GM23338 (cell line): ENCODE measurements at regions not wholly inside any gene's neighbourhood (a gene's known extent, or its start where the extent isn't known, plus 50 kb on each side); places are given as distances from the start of the nearest gene placed in this dataset.

Experiments used
- ATAC-seq: fragments of 200-7000 bp; cut with Tn5 transposase; 3 replicates; pipeline ENCODE4 v1.9.1; 2020
- DNase-seq: peaks from one replicate; pipeline ENCODE4 v3.0.0-alpha.2; 2015; ENCODE audit warnings: low spot score
- H2AFZ ChIP-seq: fragments of 200-600 bp; sonication (generic); 2 replicates; pipeline ENCODE4 v1.8.0; 2016; ENCODE audit warnings: antibody characterized with exemption, mild to moderate bottlenecking, moderate library complexity
- H3F3A ChIP-seq: fragments of 200-600 bp; sonication (generic); replicated peaks from 2 replicates; pipeline ENCODE4 v1.8.0; 2017; ENCODE audit warnings: antibody characterized with exemption, mixed run types, low read depth
- H3K27ac ChIP-seq: fragments of 200-600 bp; sonication (generic); 2 replicates; pipeline ENCODE4 v1.6.1; 2016; ENCODE audit warnings: low read depth
- H3K27me3 ChIP-seq: fragments of 200-600 bp; sonication (generic); 2 replicates; pipeline ENCODE4 v1.8.0; 2016; ENCODE audit warnings: mild to moderate bottlenecking, mixed run types, moderate library complexity; ENCODE audit not compliant: insufficient read depth
- H3K36me3 ChIP-seq: fragments of 200-600 bp; sonication (generic); 2 replicates; pipeline ENCODE4 v1.8.0; 2016; ENCODE audit warnings: mild to moderate bottlenecking; ENCODE audit not compliant: insufficient read depth
- H3K4me1 ChIP-seq: fragments of 200-600 bp; sonication (generic); 2 replicates; pipeline ENCODE4 v1.8.0; 2016; ENCODE audit warnings: mild to moderate bottlenecking, moderate library complexity; ENCODE audit not compliant: insufficient read depth
- H3K4me2 ChIP-seq: fragments of 200-600 bp; sonication (generic); 2 replicates; pipeline ENCODE4 v1.7.1; 2017; ENCODE audit warnings: mixed run types
- H3K4me3 ChIP-seq: fragments of 200-600 bp; sonication (generic); 2 replicates; pipeline ENCODE4 v1.6.1; 2016; ENCODE audit warnings: mixed run types
- H3K79me2 ChIP-seq: fragments of 200-600 bp; sonication (generic); replicated peaks from 2 replicates; pipeline ENCODE4 v1.8.0; 2017; ENCODE audit warnings: mild to moderate bottlenecking; ENCODE audit not compliant: insufficient read depth
- H3K9me2 ChIP-seq: fragments of 200-600 bp; sonication (generic); 2 replicates; pipeline ENCODE4 v1.8.0; 2017; ENCODE audit not compliant: insufficient read depth
- H4K20me1 ChIP-seq: fragments of 200-600 bp; sonication (generic); replicated peaks from 2 replicates; pipeline ENCODE4 v1.8.0; 2017; ENCODE audit warnings: mild to moderate bottlenecking; ENCODE audit not compliant: insufficient read depth
- H3K27ac Mint-ChIP-seq: 2 replicates; pipeline ENCODE4 v1.8.0; 2020; ENCODE audit warnings: inconsistent platforms, mild to moderate bottlenecking, moderate library complexity, mixed read lengths
- H3K27me3 Mint-ChIP-seq: 3 replicates; pipeline ENCODE4 v1.8.0; 2022; ENCODE audit warnings: low read depth, mild to moderate bottlenecking, moderate library complexity, mixed read lengths, inconsistent platforms; ENCODE audit not compliant: insufficient read depth, poor library complexity
- H3K36me3 Mint-ChIP-seq: 3 replicates; pipeline ENCODE4 v1.8.0; 2021; ENCODE audit warnings: low read depth, mild to moderate bottlenecking, inconsistent platforms, moderate library complexity, mixed read lengths
- H3K4me1 Mint-ChIP-seq: 3 replicates; pipeline ENCODE4 v1.8.0; 2020; ENCODE audit warnings: mild to moderate bottlenecking, inconsistent platforms, mixed read lengths
- H3K4me3 Mint-ChIP-seq: 3 replicates; pipeline ENCODE4 v1.8.0; 2021; ENCODE audit warnings: moderate library complexity, mild to moderate bottlenecking, inconsistent platforms, mixed read lengths
- H3K9me3 Mint-ChIP-seq: 3 replicates; pipeline ENCODE4 v1.8.0; 2020; ENCODE audit warnings: moderate library complexity, mild to moderate bottlenecking, inconsistent platforms, mixed read lengths
- CREB1 ChIP-seq: fragments of 250-450 bp; sonication (Bioruptor Pico); IDR thresholded peaks from 2 replicates; pipeline ENCODE4 v1.5.0; 2020; ENCODE audit warnings: low read depth, mild to moderate bottlenecking, moderate library complexity
- EZH2 ChIP-seq: fragments of 200-600 bp; sonication (generic); IDR thresholded peaks from one replicate; pipeline ENCODE4 v1.8.0; 2017; ENCODE audit warnings: antibody characterized with exemption, mild to moderate bottlenecking, low read depth; ENCODE audit not compliant: unreplicated experiment
- JUNB ChIP-seq: IDR thresholded peaks from one replicate; pipeline ENCODE4 v1.6.1; 2016; ENCODE audit warnings: antibody characterized with exemption; ENCODE audit not compliant: unreplicated experiment
- NANOG ChIP-seq: IDR thresholded peaks from 2 replicates; pipeline ENCODE4 v1.6.1; 2016; ENCODE audit warnings: antibody characterized with exemption, borderline replicate concordance
- POLR2AphosphoS5 ChIP-seq: IDR thresholded peaks from 2 replicates; pipeline ENCODE4 v1.6.1; 2016; ENCODE audit warnings: antibody characterized with exemption, low read depth
- STAT1 ChIP-seq: IDR thresholded peaks from one replicate; pipeline ENCODE4 v1.6.1; 2016; ENCODE audit warnings: antibody characterized with exemption; ENCODE audit not compliant: unreplicated experiment
- ZNF114 ChIP-seq: fragments of 250-450 bp; sonication (Bioruptor Pico); IDR thresholded peaks from 2 replicates; pipeline ENCODE4 v1.5.0; 2020; ENCODE audit warnings: mild to moderate bottlenecking, moderate library complexity
- ZNF331 ChIP-seq: fragments of 250-450 bp; sonication (Bioruptor Pico); IDR thresholded peaks from 2 replicates; pipeline ENCODE4 v1.5.0; 2020; ENCODE audit warnings: low read depth, mild to moderate bottlenecking, moderate library complexity
- TF ChIP-seq, protein P1 (sequence below), 2 experiments: fragments of 200-600 bp in 1 of 2; sonication (generic) in 1 of 2; conservative IDR thresholded peaks; 2 replicates each; pipeline versions ENCODE4 v1.5.1 to v1.6.1; 2016 to 2017; ENCODE audit warnings: antibody characterized with exemption in 2 of 2, low read depth in 2 of 2, mild to moderate bottlenecking in 2 of 2, moderate library complexity in 1 of 2
- TF ChIP-seq, protein P2 (sequence below): IDR thresholded peaks from 2 replicates; pipeline ENCODE4 v1.6.1; 2016; ENCODE audit warnings: antibody characterized with exemption
- TF ChIP-seq, protein P3 (sequence below): fragments of 250-450 bp; sonication (Bioruptor Pico); IDR thresholded peaks from 2 replicates; pipeline ENCODE4 v1.5.0; 2020; ENCODE audit warnings: mild to moderate bottlenecking, moderate library complexity

DNA sequence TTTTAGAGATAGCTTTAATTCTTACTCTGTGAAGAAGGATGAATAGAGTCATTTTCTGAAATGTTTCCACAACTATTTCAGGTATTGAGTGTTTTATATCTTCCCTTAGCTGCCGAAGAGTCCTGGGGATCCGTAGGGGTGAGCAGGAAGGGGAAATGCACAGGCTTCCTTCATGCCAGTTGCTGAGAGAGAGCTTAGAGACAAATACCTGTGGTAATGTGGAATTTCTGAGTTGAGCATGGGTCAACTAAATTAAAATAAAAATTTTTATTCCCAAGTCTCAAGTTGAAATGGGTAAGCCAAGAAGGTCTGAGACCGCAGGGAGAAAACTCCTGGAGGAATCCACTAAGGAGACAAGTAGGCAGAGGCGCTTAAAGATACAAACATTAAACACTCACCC lies 185.7 kb downstream of the DAD1 start (continued):
- TF ChIP-seq, protein P1, sequence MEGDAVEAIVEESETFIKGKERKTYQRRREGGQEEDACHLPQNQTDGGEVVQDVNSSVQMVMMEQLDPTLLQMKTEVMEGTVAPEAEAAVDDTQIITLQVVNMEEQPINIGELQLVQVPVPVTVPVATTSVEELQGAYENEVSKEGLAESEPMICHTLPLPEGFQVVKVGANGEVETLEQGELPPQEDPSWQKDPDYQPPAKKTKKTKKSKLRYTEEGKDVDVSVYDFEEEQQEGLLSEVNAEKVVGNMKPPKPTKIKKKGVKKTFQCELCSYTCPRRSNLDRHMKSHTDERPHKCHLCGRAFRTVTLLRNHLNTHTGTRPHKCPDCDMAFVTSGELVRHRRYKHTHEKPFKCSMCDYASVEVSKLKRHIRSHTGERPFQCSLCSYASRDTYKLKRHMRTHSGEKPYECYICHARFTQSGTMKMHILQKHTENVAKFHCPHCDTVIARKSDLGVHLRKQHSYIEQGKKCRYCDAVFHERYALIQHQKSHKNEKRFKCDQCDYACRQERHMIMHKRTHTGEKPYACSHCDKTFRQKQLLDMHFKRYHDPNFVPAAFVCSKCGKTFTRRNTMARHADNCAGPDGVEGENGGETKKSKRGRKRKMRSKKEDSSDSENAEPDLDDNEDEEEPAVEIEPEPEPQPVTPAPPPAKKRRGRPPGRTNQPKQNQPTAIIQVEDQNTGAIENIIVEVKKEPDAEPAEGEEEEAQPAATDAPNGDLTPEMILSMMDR (conservative IDR thresholded peaks at IDR 0.05; ENCODE audit: low read depth in 2 of 2): no peak
- TF ChIP-seq STAT1 (no peak), CREB1 (CRISPR knock-in tag) (no peak)
- TF ChIP-seq, protein P2, sequence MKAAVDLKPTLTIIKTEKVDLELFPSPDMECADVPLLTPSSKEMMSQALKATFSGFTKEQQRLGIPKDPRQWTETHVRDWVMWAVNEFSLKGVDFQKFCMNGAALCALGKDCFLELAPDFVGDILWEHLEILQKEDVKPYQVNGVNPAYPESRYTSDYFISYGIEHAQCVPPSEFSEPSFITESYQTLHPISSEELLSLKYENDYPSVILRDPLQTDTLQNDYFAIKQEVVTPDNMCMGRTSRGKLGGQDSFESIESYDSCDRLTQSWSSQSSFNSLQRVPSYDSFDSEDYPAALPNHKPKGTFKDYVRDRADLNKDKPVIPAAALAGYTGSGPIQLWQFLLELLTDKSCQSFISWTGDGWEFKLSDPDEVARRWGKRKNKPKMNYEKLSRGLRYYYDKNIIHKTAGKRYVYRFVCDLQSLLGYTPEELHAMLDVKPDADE: no peak

DNA sequence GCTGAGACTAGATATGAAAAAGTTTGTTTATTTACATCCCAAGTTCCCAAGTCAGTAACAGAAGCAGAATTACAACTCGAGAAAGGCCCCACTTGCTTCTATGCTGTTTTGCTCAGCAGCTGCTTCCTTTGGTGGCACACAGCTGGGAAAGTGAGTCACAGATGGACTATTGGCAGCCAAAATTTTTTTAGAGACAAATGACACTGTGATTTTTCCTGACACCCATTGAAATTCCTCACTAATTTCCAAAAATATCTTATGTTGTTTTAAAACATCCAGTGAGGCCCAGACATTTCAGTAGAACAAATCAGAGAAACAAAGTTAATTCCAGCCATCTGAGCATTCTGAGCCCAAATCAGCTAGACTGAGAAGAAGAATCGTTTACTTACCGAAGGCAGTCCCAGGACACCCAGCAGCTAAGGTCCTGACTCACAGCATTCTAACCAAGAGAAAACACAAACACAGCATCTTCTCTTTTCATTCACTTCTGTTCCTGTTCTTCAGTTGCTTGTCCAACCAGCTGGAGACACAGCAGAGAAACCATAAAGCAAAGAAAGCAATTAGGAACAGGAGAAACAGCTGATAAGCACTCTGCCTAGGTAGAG lies 188.3 kb downstream of the DAD1 start:
- Mint-ChIP-seq H3K9me3 (no peaks in the 10 kb centered on the region), H3K27ac (no peak overlapping the region), H3K36me3 (no peaks in the 10 kb centered on the region), H3K4me1 (no peaks in the 10 kb centered on the region), H3K27me3 (peaks cover 3% of the 10 kb centered on the region), H3K4me3 (no peak overlapping the region)
- no peak overlapping the region for H3K27ac ChIP-seq
- H2AFZ ChIP-seq: no peak overlapping the region
- DNase-seq (no peak), ATAC-seq (no peak)
- no peaks in the 10 kb centered on the region for H3F3A ChIP-seq
- H3K4me2 ChIP-seq: no peak overlapping the region
- no peak overlapping the region for H3K4me3 ChIP-seq
- H3K79me2 ChIP-seq: no peaks in the 10 kb centered on the region
- H3K9me2 ChIP-seq: no peaks in the 10 kb centered on the region
- H4K20me1 ChIP-seq: no peaks in the 10 kb centered on the region
- H3K4me1 ChIP-seq: no peaks in the 10 kb centered on the region
- no peaks in the 10 kb centered on the region for H3K27me3 ChIP-seq
- no peaks in the 10 kb centered on the region for H3K36me3 ChIP-seq
- no peak for TF ChIP-seq POLR2AphosphoS5
- TF ChIP-seq, protein P3, sequence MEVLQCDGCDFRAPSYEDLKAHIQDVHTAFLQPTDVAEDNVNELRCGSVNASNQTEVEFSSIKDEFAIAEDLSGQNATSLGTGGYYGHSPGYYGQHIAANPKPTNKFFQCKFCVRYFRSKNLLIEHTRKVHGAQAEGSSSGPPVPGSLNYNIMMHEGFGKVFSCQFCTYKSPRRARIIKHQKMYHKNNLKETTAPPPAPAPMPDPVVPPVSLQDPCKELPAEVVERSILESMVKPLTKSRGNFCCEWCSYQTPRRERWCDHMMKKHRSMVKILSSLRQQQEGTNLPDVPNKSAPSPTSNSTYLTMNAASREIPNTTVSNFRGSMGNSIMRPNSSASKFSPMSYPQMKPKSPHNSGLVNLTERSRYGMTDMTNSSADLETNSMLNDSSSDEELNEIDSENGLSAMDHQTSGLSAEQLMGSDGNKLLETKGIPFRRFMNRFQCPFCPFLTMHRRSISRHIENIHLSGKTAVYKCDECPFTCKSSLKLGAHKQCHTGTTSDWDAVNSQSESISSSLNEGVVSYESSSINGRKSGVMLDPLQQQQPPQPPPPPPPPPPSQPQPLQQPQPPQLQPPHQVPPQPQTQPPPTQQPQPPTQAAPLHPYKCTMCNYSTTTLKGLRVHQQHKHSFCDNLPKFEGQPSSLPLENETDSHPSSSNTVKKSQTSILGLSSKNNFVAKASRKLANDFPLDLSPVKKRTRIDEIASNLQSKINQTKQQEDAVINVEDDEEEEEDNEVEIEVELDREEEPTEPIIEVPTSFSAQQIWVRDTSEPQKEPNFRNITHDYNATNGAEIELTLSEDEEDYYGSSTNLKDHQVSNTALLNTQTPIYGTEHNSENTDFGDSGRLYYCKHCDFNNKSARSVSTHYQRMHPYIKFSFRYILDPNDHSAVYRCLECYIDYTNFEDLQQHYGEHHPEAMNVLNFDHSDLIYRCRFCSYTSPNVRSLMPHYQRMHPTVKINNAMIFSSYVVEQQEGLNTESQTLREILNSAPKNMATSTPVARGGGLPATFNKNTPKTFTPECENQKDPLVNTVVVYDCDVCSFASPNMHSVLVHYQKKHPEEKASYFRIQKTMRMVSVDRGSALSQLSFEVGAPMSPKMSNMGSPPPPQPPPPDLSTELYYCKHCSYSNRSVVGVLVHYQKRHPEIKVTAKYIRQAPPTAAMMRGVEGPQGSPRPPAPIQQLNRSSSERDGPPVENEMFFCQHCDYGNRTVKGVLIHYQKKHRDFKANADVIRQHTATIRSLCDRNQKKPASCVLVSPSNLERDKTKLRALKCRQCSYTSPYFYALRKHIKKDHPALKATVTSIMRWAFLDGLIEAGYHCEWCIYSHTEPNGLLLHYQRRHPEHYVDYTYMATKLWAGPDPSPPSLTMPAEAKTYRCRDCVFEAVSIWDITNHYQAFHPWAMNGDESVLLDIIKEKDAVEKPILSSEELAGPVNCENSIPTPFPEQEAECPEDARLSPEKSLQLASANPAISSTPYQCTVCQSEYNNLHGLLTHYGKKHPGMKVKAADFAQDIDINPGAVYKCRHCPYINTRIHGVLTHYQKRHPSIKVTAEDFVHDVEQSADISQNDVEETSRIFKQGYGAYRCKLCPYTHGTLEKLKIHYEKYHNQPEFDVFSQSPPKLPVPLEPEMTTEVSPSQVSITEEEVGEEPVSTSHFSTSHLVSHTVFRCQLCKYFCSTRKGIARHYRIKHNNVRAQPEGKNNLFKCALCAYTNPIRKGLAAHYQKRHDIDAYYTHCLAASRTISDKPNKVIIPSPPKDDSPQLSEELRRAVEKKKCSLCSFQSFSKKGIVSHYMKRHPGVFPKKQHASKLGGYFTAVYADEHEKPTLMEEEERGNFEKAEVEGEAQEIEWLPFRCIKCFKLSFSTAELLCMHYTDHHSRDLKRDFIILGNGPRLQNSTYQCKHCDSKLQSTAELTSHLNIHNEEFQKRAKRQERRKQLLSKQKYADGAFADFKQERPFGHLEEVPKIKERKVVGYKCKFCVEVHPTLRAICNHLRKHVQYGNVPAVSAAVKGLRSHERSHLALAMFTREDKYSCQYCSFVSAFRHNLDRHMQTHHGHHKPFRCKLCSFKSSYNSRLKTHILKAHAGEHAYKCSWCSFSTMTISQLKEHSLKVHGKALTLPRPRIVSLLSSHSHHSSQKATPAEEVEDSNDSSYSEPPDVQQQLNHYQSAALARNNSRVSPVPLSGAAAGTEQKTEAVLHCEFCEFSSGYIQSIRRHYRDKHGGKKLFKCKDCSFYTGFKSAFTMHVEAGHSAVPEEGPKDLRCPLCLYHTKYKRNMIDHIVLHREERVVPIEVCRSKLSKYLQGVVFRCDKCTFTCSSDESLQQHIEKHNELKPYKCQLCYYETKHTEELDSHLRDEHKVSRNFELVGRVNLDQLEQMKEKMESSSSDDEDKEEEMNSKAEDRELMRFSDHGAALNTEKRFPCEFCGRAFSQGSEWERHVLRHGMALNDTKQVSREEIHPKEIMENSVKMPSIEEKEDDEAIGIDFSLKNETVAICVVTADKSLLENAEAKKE (CRISPR knock-in tag): no peak
- no peak for TF ChIP-seq JUNB
- TF ChIP-seq NANOG: no peak
- TF ChIP-seq, protein P1 (conservative IDR thresholded peaks at IDR 0.05; ENCODE audit: low read depth in 2 of 2): no peak
- no peak for TF ChIP-seq ZNF114 (CRISPR knock-in tag)
- TF ChIP-seq EZH2: no peak
- TF ChIP-seq, protein P2: no peak
- TF ChIP-seq CREB1 (CRISPR knock-in tag): no peak
- TF ChIP-seq ZNF331 (CRISPR knock-in tag): no peak
